Adrenal gland (tissue), 5 donors: ENCODE measurements at regions not wholly inside any gene's neighbourhood (a gene's known extent, or its start where the extent isn't known, plus 50 kb on each side); places are given as distances from the start of the nearest gene placed in this dataset.

Experiments
- POLR2A ChIP-seq, 2 donors: fragments of 450-650 bp; IDR thresholded peaks; one replicate each; pipeline ENCODE4 v1.6.1; 2017; ENCODE audit warnings: antibody characterized with exemption in 2 of 2, mild to moderate bottlenecking in 2 of 2, moderate library complexity in 1 of 2
- TF ChIP-seq, protein P1 (sequence below), 6 experiments: fragments of 450-650 bp in 4 of 6; fragments of 200-600 bp in 2 of 6; sonication (generic) in 1 of 6; IDR thresholded peaks; 1 replicate in 5 of 6; 2 replicates in 1 of 6; pipeline versions ENCODE4 v1.5.1 to v1.8.0; 2016 to 2021; ENCODE audit warnings: antibody characterized with exemption in 6 of 6, mild to moderate bottlenecking in 2 of 6, moderate library complexity in 1 of 6
- donor health status: DM: no; HTN: no; CAD: no.

DNA sequence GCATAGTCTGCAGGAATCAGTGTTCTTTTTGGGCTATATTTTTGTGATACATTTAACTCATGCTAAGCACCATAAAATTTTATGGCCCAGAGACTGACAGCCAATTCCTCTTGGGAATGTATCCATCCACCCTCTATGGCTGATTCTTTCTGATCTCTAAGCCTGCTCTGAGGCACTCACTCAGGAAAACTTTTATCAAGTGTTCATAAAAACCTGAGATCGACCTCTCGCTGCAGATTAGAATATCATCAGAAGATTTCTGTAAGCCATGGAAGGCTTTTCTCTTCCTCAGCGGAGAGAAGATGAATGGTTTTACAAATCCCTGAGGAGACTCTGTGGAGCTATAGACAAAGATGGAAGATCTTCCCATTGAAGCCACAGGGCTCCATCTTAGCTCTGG, 489.8 kb upstream of the GHITM start:
- TF ChIP-seq, protein P1, sequence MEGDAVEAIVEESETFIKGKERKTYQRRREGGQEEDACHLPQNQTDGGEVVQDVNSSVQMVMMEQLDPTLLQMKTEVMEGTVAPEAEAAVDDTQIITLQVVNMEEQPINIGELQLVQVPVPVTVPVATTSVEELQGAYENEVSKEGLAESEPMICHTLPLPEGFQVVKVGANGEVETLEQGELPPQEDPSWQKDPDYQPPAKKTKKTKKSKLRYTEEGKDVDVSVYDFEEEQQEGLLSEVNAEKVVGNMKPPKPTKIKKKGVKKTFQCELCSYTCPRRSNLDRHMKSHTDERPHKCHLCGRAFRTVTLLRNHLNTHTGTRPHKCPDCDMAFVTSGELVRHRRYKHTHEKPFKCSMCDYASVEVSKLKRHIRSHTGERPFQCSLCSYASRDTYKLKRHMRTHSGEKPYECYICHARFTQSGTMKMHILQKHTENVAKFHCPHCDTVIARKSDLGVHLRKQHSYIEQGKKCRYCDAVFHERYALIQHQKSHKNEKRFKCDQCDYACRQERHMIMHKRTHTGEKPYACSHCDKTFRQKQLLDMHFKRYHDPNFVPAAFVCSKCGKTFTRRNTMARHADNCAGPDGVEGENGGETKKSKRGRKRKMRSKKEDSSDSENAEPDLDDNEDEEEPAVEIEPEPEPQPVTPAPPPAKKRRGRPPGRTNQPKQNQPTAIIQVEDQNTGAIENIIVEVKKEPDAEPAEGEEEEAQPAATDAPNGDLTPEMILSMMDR (IDR thresholded peaks at IDR 0.05), result no peak
- TF ChIP-seq POLR2A (IDR thresholded peaks at IDR 0.05), result no peak
